ENCODE measurements at regions not wholly inside any gene's neighbourhood (a gene's known extent, or its start where the extent isn't known, plus 50 kb on each side); places are given as distances from the start of the nearest gene placed in this dataset.
"Not testable (repeated sequence)": the region's sequence is repeated elsewhere in the genome, so short reads cannot be mapped to it uniquely, and the experiment has no call there.

- H3K27ac ChIP-seq (ENCODE audit: low read length); CTCF ChIA-PET; H3K9me3 ChIP-seq (ENCODE audit: control insufficient read depth, insufficient read depth, low read depth, low read length); DNase-seq (ENCODE audit: low read depth, low spot score); in situ Hi-C loops (cut with HindIII; ENCODE audit: low pct_unique_long_range_greater_than_20kb, low sequenced_read_pairs); H3K27me3 ChIP-seq (ENCODE audit: control insufficient read depth, insufficient read depth, low read length); BruUV-seq (replicated peaks); H3K4me1 ChIP-seq (ENCODE audit: control insufficient read depth, insufficient read depth, low read length); H3K36me3 ChIP-seq (ENCODE audit: control insufficient read depth, insufficient read depth, low read length); H3K4me3 ChIP-seq (ENCODE audit: low read depth in 2 of 2, low read length in 2 of 2); intact Hi-C loops (cut with micrococcal nuclease; ENCODE audit: unreplicated experiment); ATAC-seq; POLR2A ChIA-PET: not testable (repeated sequence)
Observed at GRCh38 chr2:76697439-76697838, 824.7 kb downstream of the LRRTM4 start.

DNA sequence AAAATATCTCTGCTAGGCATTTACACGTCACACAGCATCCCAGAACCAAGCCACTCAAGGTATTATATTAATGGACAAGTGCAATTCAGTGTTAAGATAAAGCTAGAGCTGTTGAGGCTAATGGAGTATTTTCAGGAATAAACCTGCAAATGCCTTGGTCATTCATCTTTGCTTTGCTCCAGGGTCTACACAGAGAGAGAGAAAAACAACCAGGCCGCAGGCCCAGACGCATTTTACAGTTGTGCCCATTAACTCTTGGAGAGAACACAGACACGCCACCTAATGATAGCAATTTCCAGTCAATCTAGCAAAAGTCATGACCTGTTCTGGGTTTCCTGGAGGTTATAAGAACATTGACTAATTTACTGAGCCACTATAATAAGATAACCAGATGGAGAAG is 829.3 kb downstream of the LRRTM4 start:
- intact Hi-C loops (cut with micrococcal nuclease; ENCODE audit: unreplicated experiment): no loop called here
- DNase-seq (ENCODE audit: low read depth, low spot score) (no peak), ATAC-seq (no peak)
- in situ Hi-C loops (cut with HindIII; ENCODE audit: low pct_unique_long_range_greater_than_20kb, low sequenced_read_pairs): no loop called here
- POLR2A ChIA-PET: no interaction called here
- H3K27ac ChIP-seq (ENCODE audit: low read length): no peak overlapping the region
- BruUV-seq (replicated peaks): no TSS peak
- H3K9me3 ChIP-seq (ENCODE audit: control insufficient read depth, insufficient read depth, low read depth, low read length): no peaks in the 10 kb centered on the region
- H3K36me3 ChIP-seq (ENCODE audit: control insufficient read depth, insufficient read depth, low read length): no peaks in the 10 kb centered on the region
- no peak for TF ChIP-seq REST (IDR thresholded peaks at IDR 0.05; ENCODE audit: insufficient read depth in 1 of 2, low read depth in 2 of 2, low read length in 1 of 2)
- TF ChIP-seq TCF7L2 (IDR thresholded peaks at IDR 0.05; ENCODE audit: low read depth, low read length): no peak
- TF ChIP-seq, protein P1, sequence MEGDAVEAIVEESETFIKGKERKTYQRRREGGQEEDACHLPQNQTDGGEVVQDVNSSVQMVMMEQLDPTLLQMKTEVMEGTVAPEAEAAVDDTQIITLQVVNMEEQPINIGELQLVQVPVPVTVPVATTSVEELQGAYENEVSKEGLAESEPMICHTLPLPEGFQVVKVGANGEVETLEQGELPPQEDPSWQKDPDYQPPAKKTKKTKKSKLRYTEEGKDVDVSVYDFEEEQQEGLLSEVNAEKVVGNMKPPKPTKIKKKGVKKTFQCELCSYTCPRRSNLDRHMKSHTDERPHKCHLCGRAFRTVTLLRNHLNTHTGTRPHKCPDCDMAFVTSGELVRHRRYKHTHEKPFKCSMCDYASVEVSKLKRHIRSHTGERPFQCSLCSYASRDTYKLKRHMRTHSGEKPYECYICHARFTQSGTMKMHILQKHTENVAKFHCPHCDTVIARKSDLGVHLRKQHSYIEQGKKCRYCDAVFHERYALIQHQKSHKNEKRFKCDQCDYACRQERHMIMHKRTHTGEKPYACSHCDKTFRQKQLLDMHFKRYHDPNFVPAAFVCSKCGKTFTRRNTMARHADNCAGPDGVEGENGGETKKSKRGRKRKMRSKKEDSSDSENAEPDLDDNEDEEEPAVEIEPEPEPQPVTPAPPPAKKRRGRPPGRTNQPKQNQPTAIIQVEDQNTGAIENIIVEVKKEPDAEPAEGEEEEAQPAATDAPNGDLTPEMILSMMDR (IDR thresholded peaks at IDR 0.05): no peak
- TF ChIP-seq POLR2AphosphoS5 (IDR thresholded peaks at IDR 0.05; ENCODE audit: low read depth, low read length): no peak
- no peak for TF ChIP-seq SIN3A (IDR thresholded peaks at IDR 0.05; ENCODE audit: borderline replicate concordance, insufficient read depth, low read depth, low read length)
- H3K27me3 ChIP-seq (ENCODE audit: control insufficient read depth, insufficient read depth, low read length): no peaks in the 10 kb centered on the region
- H3K4me1 ChIP-seq (ENCODE audit: control insufficient read depth, insufficient read depth, low read length): no peaks in the 10 kb centered on the region
- CTCF ChIA-PET: no interaction called here
- no peak overlapping the region for H3K4me3 ChIP-seq (ENCODE audit: low read depth in 2 of 2, low read length in 2 of 2)

DNA sequence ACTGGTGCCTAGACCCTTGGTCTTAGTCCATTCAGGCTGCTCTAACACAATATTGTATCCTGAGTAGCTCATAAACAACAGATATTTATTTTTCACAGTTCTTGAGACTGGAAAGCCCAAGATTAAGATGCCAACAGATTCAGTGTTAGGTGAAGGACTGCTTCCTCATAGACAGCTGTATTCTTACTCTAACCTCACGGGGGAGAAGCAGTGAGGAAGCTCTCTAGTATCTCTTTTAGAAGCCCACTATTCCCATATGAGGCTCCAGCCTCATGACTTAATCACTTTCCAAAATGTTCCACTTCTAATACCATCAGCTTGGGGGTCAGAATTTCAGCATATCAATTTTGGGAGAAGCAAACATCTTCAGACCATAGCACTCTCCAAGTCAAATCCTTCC is 833.4 kb downstream of the LRRTM4 start:
- intact Hi-C loops (cut with micrococcal nuclease; ENCODE audit: unreplicated experiment): no loop called here

More for the DNA sequence above, 833.4 kb downstream of the LRRTM4 start:
- ATAC-seq (no peak), DNase-seq (ENCODE audit: low read depth, low spot score) (no peak)
- BruUV-seq (replicated peaks): no TSS peak
- TF ChIP-seq POLR2AphosphoS5 (IDR thresholded peaks at IDR 0.05; ENCODE audit: low read depth, low read length) (no peak), REST (IDR thresholded peaks at IDR 0.05; ENCODE audit: insufficient read depth in 1 of 2, low read depth in 2 of 2, low read length in 1 of 2) (no peak), SIN3A (IDR thresholded peaks at IDR 0.05; ENCODE audit: borderline replicate concordance, insufficient read depth, low read depth, low read length) (no peak), TCF7L2 (IDR thresholded peaks at IDR 0.05; ENCODE audit: low read depth, low read length) (no peak)
- TF ChIP-seq, protein P1 (IDR thresholded peaks at IDR 0.05): no peak
- no peak overlapping the region for H3K4me3 ChIP-seq (ENCODE audit: low read depth in 2 of 2, low read length in 2 of 2)
- H3K4me1 ChIP-seq (ENCODE audit: control insufficient read depth, insufficient read depth, low read length): no peaks in the 10 kb centered on the region
- ChIA-PET CTCF (no interaction called here), POLR2A (no interaction called here)
- in situ Hi-C loops (cut with HindIII; ENCODE audit: low pct_unique_long_range_greater_than_20kb, low sequenced_read_pairs): no loop called here
- no peaks in the 10 kb centered on the region for H3K27me3 ChIP-seq (ENCODE audit: control insufficient read depth, insufficient read depth, low read length)
- H3K9me3 ChIP-seq (ENCODE audit: control insufficient read depth, insufficient read depth, low read depth, low read length): no peaks in the 10 kb centered on the region
- no peaks in the 10 kb centered on the region for H3K36me3 ChIP-seq (ENCODE audit: control insufficient read depth, insufficient read depth, low read length)
- no peak overlapping the region for H3K27ac ChIP-seq (ENCODE audit: low read length)

Data from Panc1 (cell line).